HEK293 (cell line): ENCODE measurements at regions not wholly inside any gene's neighbourhood (a gene's known extent, or its start where the extent isn't known, plus 50 kb on each side); places are given as distances from the start of the nearest gene placed in this dataset.

Source experiments
- SP3 ChIP-seq: fragments of 450-650 bp; formaldehyde crosslinking; IDR thresholded peaks from 2 replicates; pipeline ENCODE4 v1.5.1; 2016; ENCODE audit warnings: missing biosample characterization, missing genetic modification characterization
- TCF7L2 ChIP-seq: IDR thresholded peaks from 2 replicates; pipeline ENCODE4 v1.6.1; 2011; ENCODE audit warnings: low read depth, mild to moderate bottlenecking, inconsistent platforms, low read length, moderate library complexity, borderline replicate concordance
- YY1 ChIP-seq: fragments of 450-650 bp; formaldehyde crosslinking; IDR thresholded peaks from 2 replicates; pipeline ENCODE4 v1.5.1; 2018; ENCODE audit warnings: missing biosample characterization, missing genetic modification characterization
- ZNF121 ChIP-seq: fragments of 450-650 bp; formaldehyde crosslinking; IDR thresholded peaks from 2 replicates; pipeline ENCODE4 v1.5.1; 2016; ENCODE audit warnings: missing biosample characterization, missing genetic modification characterization
- ZNF274 ChIP-seq, 2 experiments: fragments of 200-500 bp in 1 of 2; fragments of 450-650 bp in 1 of 2; sonication (Bioruptor generic) in 1 of 2; formaldehyde crosslinking in 1 of 2; IDR thresholded peaks; 2 replicates each; pipeline versions ENCODE4 v1.5.1 to v1.6.1; 2014 to 2016; ENCODE audit warnings: borderline replicate concordance in 1 of 2, inconsistent platforms in 1 of 2, low read length in 1 of 2, missing biosample characterization in 1 of 2, missing genetic modification characterization in 1 of 2
- ZNF302 ChIP-seq: fragments of 450-650 bp; formaldehyde crosslinking; IDR thresholded peaks from 2 replicates; pipeline ENCODE4 v1.5.1; 2016; ENCODE audit warnings: missing biosample characterization, missing genetic modification characterization, low read depth
- ZNF558 ChIP-seq: fragments of 450-650 bp; formaldehyde crosslinking; IDR thresholded peaks from 2 replicates; pipeline ENCODE4 v1.5.1; 2016; ENCODE audit warnings: missing biosample characterization, missing genetic modification characterization
- ZNF76 ChIP-seq: fragments of 450-650 bp; formaldehyde crosslinking; IDR thresholded peaks from 2 replicates; pipeline ENCODE4; 2016; ENCODE audit warnings: low read depth, missing biosample characterization, missing genetic modification characterization, borderline replicate concordance
- TF ChIP-seq, protein P1 (sequence below): fragments of 450-650 bp; formaldehyde crosslinking; IDR thresholded peaks from 2 replicates; pipeline ENCODE4 v1.5.1; 2016; ENCODE audit warnings: missing biosample characterization, missing genetic modification characterization
- TF ChIP-seq, protein P2 (sequence below): fragments of 450-650 bp; formaldehyde crosslinking; IDR thresholded peaks from 2 replicates; pipeline ENCODE4 v1.5.1; 2017; ENCODE audit warnings: missing biosample characterization, missing genetic modification characterization
- TF ChIP-seq, protein P3 (sequence below): fragments of 450-650 bp; formaldehyde crosslinking; IDR thresholded peaks from 2 replicates; pipeline ENCODE4 v1.5.1; 2016; ENCODE audit warnings: missing biosample characterization, missing genetic modification characterization

DNA sequence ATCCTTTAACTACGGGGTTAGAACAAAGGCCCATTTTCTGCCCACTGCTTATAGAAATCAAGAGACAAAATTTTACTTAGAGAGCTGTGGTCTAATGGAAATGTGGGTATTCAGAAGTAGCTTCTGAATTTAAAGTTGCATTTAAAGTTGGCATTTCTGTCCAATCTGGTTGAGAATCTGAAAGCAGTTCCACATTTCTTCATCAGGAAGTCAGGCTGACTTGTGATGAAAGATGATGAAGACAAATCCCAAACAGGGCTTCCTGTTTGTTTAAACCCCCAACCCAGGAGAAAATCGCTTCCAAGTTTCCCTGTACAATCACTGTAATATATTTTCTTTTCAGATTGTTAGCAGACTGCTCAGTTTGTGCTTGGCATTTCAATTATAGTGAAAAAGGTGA is 345.3 kb downstream of the SPRY1 start:
- no peak for TF ChIP-seq TCF7L2
- no peak for TF ChIP-seq ZNF302 (tag by site-specific recombination)
- TF ChIP-seq, protein P1, sequence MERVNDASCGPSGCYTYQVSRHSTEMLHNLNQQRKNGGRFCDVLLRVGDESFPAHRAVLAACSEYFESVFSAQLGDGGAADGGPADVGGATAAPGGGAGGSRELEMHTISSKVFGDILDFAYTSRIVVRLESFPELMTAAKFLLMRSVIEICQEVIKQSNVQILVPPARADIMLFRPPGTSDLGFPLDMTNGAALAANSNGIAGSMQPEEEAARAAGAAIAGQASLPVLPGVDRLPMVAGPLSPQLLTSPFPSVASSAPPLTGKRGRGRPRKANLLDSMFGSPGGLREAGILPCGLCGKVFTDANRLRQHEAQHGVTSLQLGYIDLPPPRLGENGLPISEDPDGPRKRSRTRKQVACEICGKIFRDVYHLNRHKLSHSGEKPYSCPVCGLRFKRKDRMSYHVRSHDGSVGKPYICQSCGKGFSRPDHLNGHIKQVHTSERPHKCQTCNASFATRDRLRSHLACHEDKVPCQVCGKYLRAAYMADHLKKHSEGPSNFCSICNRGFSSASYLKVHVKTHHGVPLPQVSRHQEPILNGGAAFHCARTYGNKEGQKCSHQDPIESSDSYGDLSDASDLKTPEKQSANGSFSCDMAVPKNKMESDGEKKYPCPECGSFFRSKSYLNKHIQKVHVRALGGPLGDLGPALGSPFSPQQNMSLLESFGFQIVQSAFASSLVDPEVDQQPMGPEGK, result no peak
- TF ChIP-seq ZNF558 (tag by site-specific recombination), result no peak
- TF ChIP-seq, protein P2, sequence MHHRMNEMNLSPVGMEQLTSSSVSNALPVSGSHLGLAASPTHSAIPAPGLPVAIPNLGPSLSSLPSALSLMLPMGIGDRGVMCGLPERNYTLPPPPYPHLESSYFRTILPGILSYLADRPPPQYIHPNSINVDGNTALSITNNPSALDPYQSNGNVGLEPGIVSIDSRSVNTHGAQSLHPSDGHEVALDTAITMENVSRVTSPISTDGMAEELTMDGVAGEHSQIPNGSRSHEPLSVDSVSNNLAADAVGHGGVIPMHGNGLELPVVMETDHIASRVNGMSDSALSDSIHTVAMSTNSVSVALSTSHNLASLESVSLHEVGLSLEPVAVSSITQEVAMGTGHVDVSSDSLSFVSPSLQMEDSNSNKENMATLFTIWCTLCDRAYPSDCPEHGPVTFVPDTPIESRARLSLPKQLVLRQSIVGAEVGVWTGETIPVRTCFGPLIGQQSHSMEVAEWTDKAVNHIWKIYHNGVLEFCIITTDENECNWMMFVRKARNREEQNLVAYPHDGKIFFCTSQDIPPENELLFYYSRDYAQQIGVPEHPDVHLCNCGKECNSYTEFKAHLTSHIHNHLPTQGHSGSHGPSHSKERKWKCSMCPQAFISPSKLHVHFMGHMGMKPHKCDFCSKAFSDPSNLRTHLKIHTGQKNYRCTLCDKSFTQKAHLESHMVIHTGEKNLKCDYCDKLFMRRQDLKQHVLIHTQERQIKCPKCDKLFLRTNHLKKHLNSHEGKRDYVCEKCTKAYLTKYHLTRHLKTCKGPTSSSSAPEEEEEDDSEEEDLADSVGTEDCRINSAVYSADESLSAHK (tag by site-specific recombination), result no peak
- TF ChIP-seq, protein P3, sequence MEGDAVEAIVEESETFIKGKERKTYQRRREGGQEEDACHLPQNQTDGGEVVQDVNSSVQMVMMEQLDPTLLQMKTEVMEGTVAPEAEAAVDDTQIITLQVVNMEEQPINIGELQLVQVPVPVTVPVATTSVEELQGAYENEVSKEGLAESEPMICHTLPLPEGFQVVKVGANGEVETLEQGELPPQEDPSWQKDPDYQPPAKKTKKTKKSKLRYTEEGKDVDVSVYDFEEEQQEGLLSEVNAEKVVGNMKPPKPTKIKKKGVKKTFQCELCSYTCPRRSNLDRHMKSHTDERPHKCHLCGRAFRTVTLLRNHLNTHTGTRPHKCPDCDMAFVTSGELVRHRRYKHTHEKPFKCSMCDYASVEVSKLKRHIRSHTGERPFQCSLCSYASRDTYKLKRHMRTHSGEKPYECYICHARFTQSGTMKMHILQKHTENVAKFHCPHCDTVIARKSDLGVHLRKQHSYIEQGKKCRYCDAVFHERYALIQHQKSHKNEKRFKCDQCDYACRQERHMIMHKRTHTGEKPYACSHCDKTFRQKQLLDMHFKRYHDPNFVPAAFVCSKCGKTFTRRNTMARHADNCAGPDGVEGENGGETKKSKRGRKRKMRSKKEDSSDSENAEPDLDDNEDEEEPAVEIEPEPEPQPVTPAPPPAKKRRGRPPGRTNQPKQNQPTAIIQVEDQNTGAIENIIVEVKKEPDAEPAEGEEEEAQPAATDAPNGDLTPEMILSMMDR, result no peak
- TF ChIP-seq ZNF76 (tag by site-specific recombination), result no peak
- no peak for TF ChIP-seq ZNF121
- no peak for TF ChIP-seq SP3
- TF ChIP-seq ZNF274 (IDR thresholded peaks at IDR 0.05; ENCODE audit: low read length), result no peak
- TF ChIP-seq ZNF274 (tag by site-specific recombination; IDR thresholded peaks at IDR 0.05; ENCODE audit: borderline replicate concordance), result no peak
- no peak for TF ChIP-seq YY1
